ENCODE measurements at regions not wholly inside any gene's neighbourhood (a gene's known extent, or its start where the extent isn't known, plus 50 kb on each side); places are given as distances from the start of the nearest gene placed in this dataset.
"Not testable (repeated sequence)": the region's sequence is repeated elsewhere in the genome, so short reads cannot be mapped to it uniquely, and the experiment has no call there.

DNA sequence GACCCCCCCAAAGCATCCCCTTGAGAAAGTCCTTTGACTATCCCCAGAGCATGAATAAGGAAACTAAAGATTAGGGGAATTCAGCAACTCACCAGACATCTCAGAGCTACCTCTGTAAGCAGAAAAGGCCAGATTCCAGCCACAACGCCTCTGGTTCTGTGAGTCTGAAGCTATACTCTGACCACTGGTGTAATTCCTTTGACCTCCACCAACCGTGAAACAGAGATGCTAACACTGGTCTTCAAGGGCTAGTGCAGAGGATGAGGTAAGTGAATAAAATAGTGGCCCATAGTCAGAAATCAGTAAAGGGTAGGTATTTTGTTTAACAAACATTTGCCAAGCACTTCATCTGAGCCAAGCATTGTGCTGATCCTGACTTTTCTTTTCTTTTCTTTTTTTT is 353.4 kb downstream of the NPIPA8 start:
- DNase-seq = no peak

DNA sequence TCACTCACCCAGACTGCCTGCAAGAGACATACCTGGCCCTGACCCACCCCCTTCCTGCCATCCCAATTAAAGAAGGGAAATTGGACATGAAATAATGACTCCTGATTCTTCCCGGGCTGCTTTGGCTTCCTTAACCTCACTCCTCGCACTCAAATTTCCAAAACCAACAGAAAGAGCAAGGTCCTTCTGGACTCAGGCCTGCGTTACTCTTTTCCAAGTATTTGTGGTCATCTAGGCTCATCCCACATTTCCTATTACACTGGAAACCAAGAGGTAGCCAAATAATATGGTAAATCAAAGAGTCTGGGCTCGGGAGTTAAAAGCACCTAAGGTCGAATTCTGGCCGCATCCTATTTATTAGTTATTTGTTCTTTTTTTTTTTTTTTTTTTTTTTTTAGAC is 359.3 kb downstream of the NPIPA8 start:
- no peak for DNase-seq

GRCh38 chr16:17972460-17972943 is 364.0 kb downstream of the NPIPA8 start:
- DNase-seq = no peak

- DNase-seq = no peak
These were observed 365.7 kb downstream of the NPIPA8 start for GRCh38 chr16:17970816-17971331.

DNA sequence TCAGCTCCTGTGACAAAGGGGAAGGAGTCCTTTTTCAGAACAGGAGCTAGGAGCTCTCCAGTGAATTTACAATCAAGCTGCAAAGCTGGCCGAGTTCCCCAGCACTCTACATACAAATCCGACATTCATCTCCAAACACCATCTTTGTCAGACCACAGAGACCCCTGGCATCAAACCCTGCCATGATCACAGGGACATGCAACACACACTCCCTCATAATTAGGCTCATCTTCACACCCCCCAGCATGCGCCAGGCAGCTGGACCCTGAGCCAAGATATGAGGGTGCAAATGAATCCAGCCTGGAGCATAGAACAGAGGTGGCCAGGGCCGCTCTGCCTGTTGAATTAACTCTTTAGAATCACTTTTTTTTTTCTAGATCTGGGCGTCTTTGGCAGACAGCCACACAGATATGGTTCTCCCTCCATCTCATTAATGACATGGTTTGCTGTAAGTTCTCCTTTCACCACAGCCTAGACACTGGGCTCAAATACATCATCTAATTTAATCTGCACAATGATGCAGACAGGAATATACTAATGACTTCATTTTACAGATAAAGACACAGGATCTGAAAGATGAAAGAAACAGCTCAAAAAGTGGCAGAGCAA is 366.3 kb downstream of the NPIPA8 start:
- DNase-seq = no peak

GRCh38 chr16:17965133-17965900 is 371.2 kb downstream of the NPIPA8 start:
- DNase-seq = no peak

- DNase-seq = no peak
These were observed 372.3 kb downstream of the NPIPA8 start for GRCh38 chr16:17964196-17964595.

DNA sequence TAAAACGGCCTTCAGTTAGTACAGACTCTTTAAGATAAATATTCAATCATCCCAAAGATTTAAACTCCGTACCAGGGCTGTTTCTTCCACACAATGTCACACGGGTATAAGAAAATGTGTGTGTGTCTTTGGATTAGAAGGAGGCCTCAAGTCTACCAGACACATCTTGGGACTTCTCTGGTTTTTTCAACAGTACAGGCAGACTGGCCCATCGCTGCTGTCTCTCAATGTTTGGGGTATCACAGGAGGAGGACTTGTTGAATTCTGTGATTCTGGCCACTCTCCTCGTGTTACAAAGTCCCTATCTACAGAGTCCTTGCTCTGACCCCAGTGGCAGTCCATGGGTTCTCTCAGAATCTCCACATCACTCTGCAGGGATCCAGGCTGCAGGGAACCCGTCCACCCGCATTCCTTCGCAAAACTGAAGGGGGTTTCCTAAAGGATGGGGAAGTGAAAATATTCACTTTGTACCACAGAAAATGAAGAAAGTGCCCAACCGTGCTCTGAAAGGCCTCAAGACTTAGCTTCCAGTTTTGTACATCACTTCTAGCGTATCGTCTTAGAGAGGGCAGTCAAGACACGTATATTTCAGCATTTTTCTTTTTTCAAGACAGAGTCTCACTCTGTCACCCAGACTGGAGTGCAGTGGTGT is 373.2 kb downstream of the NPIPA8 start:
- no peak for DNase-seq

- no peak for DNase-seq
These were observed 373.8 kb downstream of the NPIPA8 start for GRCh38 chr16:17962726-17963125.

DNA sequence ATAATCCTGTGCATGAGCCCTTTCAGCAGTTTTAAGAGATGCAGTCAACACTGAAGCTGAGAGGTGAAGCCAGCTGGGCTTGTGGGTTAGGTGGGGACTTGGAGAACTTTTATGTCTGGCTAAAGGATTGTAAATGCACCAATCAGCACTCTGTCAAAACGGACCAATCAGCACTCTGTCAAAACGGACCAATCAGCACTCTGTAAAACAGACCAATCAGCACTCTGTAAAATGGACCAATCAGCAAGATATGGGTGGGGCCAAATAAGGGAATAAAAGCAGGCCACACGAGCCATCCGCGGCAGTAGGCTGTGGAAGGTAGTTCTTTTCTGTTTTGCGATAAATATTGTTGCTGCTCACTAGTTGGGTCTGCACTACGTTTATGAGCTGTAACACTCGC is 374.7 kb downstream of the NPIPA8 start:
- DNase-seq = not testable (repeated sequence)

DNA sequence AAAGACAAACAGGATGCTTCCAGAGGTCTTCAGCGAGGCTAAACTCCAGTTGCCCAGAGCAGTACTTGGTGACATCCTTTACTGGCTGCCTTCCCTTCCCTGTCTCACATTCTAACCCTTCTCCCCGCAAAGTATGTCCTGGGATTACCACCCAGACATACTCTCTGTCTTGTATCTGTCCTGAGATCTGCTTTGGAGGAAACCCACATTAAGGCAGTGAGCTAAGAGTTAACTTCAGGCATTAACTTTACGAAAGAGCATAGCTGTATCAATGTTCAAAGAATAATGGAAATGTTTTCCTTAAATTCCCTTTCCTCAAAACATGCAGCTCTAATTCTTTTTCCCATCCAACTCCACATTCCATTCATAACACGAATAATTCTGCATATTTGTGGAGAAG is 385.2 kb downstream of the NPIPA8 start:
- no peak for DNase-seq

GRCh38 chr16:17949982-17950250 is 386.6 kb downstream of the NPIPA8 start:
- no peak for DNase-seq

GRCh38 chr16:17949141-17949981 is 387.2 kb downstream of the NPIPA8 start:
- no peak for DNase-seq

DNA sequence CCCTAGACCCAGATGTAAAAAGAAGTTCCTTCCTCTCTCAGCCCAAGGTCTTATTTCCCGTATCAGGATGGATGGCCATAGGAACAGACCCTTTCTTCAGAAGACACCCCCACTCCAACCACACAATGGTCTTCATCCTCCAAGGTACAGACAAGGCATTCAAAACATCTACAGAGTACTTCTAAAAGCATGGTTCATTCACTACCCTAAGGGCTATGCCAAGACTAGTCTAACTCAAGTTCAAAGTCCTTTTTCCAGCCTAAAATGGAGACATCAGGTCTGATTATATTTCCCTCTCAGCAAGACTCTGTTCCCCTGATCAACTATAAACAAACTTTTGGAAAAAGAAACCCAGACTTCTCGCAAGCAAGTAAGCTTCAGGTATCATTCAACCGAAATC is 388.9 kb downstream of the NPIPA8 start:
- no peak for DNase-seq

DNA sequence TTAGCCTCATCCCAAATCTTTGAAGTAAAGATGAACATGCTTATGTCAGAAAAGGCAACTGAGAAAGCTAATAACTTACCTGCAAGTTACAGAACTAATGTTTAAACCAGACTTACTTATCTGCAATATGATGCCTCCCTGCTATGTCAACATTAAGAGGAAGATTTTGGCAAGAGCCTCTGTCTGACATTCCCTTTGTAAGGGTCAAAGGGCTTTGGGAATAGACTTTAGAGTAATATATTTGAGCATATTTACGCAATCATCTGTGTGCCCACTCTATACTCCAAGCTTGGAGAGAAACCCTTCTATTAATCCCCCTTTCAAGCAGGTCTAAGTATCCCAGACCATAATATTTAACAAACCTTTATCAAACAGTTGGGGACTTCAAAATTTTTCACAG is 389.4 kb downstream of the NPIPA8 start:
- DNase-seq = no peak

DNA sequence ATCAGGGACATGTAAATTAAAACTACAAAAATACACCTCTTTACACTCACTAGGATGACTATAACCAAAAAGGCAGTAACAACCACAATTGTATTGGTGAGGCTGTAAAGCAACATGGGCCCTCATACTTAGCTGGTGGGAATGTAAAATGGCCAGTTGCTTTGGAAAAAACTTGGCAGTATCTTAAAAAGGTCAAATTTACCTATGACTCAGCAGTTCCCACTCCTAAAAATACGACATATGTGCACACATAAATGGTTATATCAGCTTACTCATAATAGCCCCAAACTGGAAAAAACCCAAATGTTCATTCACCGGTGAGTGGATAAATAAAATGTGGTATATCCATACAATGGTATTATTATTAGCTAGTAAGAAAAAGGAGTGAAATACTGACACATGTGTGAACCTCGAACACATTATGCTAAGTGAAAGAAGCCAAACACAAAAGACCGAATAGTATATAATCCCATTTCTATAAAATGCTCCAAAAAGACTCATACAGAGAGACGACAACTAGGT is 391.4 kb downstream of the NPIPA8 start:
- no peak for DNase-seq

DNA sequence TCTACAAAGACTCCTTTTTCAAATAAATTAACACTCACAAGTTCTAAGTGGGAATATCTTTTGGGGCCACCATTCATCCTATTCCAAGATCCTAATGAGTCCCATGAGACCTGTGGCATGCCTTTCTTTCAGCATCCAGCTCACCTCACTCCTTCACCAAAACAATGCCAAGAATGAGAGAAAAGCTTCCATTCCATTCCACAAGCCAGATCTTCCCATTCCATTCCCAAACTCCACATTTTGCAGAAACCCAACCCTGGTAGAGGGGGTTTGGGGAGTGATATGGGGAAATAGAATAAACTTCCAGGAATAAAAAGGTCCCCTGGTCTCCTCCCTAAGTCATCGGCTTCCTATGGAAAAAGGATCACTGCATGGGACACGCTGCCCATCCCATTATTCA is 392.2 kb downstream of the NPIPA8 start:
- no peak for DNase-seq

- no peak for DNase-seq
These were observed 394.5 kb downstream of the NPIPA8 start for GRCh38 chr16:17942067-17942466.

GRCh38 chr16:17940584-17941364 is 395.8 kb downstream of the NPIPA8 start:
- DNase-seq = no peak

DNA sequence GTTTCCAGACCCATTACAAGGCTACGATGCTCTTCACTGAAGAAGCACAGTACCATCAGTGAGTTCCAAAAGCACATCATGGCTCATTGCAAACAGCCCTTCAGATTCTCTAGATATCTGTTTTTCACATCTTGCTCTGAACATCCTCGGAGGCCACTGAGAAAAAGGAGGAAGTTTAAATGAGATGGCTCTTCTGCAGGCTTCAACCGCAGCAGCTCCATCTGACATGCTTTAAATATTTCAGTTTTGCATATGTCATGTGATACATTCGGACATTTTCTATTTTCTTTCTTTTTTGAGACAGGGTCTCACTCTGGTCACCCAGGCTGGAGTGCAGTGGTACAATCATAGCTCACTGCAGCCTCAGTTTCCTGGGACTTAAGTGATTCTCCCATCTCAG is 396.8 kb downstream of the NPIPA8 start:
- DNase-seq = no peak

DNA sequence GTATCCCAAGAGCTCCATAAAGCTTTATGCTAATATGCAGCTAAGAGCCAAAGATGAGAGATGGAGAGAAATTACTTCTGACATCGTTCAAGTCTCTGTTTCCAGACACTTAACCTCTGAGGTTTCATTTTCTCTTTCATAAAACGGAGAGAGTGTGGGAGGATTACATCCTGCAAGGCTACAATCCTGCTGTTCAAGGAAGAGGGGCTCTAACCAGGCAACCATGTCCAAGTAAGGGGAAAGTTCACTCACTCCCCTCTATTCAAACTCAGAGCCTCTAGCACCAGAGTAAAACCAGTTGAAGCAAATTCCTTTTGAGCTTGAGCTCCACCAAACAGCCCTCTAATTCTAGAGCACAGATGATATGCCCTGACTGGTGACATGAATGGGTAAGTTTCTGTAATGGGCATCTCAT is 397.4 kb downstream of the NPIPA8 start:
- no peak for DNase-seq

DNA sequence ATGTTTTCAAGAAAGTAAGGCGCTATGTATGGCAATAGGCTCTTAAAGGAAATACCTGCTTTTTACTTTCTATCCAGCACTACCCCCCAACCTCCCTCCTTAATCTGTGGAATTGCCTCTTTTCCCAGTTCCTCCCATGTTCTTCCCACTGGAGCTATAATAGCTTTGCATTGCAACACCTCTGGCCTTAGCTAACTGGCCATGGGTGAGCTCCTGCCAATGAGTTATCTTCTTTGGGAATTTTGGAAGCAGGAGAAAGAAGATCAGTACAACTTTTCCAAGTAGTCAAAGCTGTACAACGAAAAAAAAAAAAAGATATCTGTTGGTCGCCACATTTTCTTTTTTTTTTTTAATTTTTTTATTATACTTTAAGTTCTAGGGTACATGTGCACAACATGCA is 398.0 kb downstream of the NPIPA8 start:
- no peak for DNase-seq
